HG02623 (cell line): ENCODE measurements at regions not wholly inside any gene's neighbourhood (a gene's known extent, or its start where the extent isn't known, plus 50 kb on each side); places are given as distances from the start of the nearest gene placed in this dataset.

ENCODE experiments used
- ATAC-seq: cut with Tn5 transposase; IDR thresholded peaks from one replicate; pipeline ENCODE4 v1.9.1; 2021; ENCODE audit warnings: moderate library complexity; ENCODE audit not compliant: unreplicated experiment

DNA sequence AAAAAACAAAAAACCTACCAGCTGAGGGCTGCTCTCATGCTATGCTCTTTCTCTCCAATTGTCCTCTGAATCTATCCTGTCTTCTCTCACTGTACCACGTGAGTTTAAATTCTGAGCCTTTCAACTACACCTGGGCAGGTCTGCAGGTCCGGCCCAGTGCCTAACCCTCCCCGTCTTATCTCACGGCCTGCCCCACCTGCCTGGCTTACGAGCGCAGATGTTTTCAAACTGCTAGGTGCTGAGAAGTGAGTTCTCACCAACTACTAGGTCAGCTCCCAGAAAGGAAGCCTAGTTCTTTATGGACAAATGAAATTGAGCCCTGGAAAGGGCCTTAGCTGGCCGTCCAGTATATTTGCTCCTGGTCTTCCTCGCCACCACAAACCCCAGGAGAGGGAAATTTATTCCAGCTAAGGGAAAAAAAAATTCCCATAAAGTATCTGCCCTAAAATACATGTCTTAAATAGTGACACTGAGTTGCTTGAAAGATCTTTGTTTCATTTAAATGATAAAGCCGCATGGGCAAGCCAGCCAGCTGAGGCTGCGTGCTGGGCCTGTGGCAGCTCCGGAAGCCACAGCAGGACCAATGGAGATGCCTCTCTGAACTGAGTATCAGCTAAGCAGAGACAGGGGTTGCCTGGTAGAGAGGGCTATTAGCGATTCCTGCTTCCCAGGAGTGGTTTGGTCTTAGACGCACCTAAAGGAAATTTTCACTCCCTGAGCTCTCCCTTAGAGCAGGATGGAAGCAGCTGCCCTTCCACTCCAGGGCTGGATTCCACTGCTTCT is 92.5 kb upstream of the NCK2 start:
- no peak for ATAC-seq

DNA sequence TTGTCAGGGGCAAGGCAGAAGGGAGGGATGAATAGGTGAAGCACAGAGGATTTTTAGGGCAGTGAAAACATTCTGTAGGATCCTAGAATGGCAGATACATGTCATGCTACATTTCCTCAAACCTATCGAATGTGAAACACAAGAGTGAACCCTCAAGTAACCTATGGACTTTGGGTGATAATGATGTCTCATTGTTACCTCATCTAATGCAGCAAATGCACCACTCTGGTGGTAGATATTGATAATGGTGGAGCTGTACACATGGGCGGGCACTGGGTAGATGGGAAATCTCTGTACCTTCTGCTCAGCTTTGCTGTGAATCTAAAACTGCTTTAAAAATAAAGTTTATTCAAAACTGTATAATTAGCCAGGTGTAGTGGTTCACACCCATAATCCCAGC is 95.2 kb upstream of the NCK2 start:
- no peak for ATAC-seq

DNA sequence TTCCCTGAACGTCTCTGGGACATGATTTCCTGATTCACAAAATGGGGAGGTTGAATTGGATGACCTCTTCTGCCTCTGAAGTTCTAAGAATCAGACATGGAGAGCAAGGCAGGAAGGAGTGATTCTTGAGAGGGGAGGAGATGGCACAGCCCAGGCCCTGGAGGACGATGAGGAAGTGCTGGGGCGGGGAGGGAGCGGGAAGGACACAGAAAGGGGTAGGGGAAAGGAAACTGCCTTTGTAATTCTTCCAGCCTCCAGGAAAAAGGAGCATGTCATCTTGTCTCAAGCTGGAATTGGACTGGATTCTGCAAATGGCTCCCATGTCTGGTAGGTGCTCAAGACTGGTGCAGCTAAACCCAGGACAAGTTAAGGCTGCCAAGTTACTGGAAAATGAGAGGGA is 97.0 kb upstream of the NCK2 start:
- ATAC-seq, result no peak

GRCh38 chr2:105646774-105647076 is 98.0 kb upstream of the NCK2 start:
- no peak for ATAC-seq

GRCh38 chr2:105645938-105646773 is 98.6 kb upstream of the NCK2 start:
- ATAC-seq, result no peak

GRCh38 chr2:105645031-105645937 is 99.4 kb upstream of the NCK2 start:
- no peak for ATAC-seq

GRCh38 chr2:105644174-105644980 is 100.3 kb upstream of the NCK2 start:
- no peak for ATAC-seq

GRCh38 chr2:105643405-105644173 is 101.1 kb upstream of the NCK2 start:
- ATAC-seq, result no peak

- no peak for ATAC-seq
Observed at GRCh38 chr2:105641389-105641811, 103.3 kb upstream of the NCK2 start.

GRCh38 chr2:105640246-105640645 is 104.5 kb upstream of the NCK2 start:
- ATAC-seq, result no peak

DNA sequence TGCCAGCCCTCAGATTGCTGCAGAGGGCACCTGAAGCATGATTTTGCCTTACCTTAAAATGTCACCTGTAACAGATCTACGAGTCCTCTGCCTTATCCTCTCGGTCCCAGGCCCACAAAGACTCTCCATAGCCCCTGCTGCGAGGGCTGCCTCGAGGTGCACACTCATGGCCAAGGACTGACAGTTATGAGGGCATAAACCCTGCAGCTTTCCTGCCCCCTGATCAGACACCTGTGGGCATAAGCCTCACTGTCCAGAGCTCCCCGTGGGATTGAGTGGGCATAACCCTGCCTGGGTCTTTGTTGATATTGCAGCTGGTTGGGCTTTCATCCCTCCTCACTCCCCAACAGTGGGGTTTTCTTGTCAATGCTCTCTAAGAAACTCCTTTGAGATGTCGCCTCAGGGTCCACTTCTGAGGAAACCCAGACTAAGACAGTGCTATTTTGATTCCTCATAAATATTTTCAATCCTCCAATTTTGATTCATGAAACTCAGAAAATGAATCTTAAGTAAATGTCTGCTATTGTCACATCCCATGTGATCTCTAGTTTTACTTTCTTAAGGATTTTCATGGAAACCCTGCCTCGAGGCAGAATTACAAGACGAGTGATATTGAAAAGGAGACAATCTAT is 108.5 kb upstream of the NCK2 start:
- no peak for ATAC-seq

- ATAC-seq, result no peak
Observed at GRCh38 chr2:105635564-105635963, 109.1 kb upstream of the NCK2 start.

DNA sequence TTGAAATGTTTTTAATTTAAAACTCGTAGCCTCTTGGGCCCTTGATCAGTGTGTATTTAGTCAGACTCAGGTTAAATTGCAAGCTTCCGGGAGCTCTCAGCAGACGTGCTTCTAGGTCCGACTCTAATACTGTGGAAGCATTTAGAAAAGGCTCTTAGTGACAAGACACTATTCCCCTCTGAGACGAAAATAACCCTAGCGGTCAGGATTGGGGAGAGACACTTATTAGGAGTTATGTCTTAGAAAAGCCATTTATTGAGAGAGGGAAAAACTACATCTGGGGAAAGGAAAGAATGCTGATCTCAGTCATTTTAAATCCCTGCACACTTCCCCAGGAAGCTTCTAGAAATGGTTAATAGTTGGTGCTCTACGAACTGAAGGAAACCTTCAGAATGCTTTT is 110.5 kb upstream of the NCK2 start:
- ATAC-seq, result no peak

DNA sequence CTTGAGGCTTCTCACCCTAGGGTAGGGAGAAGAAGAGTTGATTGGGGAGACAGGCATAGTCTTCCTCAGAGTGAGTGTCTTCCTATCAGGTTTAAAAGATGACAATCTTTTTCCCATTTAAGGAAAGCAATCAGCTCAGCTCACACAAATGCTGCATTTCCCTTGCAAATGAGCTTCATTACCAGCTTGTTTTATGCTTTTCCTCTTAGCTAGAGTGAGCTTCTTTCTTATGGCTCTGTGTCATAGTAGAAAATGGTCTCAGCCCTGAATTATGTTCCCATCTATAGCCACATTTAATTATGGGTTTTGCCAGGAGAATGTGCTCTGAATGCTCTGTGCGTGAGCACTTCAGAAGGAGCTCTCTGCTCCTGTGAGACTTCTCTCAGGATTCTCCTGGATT is 112.8 kb upstream of the NCK2 start:
- ATAC-seq, result no peak

DNA sequence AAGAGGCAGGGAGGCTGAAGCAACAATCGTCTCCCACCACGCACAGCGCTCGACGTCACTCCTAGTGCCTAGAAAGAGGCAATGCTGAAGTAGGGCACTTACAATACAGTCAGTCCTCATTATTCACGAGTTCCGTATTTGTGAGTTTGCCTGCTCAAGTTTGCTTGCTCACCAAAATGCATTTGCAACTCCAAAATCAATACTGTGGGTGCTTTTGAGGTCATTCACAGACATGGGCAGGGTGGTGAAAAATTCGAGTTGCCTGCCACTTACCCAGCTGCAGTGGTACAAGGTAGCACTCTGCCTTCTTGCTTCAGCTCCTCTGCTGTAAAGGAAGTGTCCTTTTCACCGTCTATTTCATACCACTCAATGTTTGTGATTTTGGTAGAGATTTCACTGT is 113.7 kb upstream of the NCK2 start:
- ATAC-seq, result no peak

GRCh38 chr2:105629634-105630033 is 115.1 kb upstream of the NCK2 start:
- no peak for ATAC-seq

- no peak for ATAC-seq
Observed at GRCh38 chr2:105627534-105627933, 117.2 kb upstream of the NCK2 start.

GRCh38 chr2:105626966-105627340 is 117.8 kb upstream of the NCK2 start:
- no peak for ATAC-seq

DNA sequence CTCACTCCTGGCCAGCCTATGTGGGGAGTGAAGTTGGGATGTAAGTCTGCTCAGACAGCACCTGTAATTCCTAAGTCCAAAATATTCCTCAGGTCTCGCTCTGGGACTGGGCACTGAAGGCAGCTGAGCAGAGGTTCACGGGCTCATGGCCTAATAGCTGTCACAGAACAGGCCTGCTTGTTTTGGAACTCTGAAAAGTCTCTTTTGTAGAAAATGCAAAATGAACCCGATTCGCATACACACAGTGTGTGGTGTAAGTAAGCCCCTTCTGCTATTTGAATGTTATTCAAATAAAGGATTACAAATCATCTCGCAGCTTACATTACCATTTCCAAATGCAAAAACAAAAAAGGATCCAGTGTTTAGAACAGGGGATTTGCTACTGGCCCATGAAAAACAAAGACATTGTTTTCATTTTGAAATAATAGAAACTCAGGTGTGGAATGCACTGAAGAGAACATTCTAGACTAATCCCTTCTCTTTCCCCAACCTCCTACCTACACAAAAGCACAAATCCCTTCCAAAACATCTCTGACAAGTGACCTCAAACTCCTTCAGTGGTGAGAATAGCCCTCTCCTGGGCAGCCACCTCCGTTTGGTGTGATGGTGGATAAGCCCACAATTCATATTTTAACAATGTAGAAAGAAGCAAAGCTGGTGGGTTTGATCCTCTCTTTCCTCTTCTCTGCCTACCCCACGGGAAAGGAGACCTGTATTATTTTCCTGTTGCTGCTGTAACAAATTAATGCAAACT is 118.3 kb upstream of the NCK2 start:
- no peak for ATAC-seq
